ENCODE measurements at regions not wholly inside any gene's neighbourhood (a gene's known extent, or its start where the extent isn't known, plus 50 kb on each side); places are given as distances from the start of the nearest gene placed in this dataset.

GRCh38 chr14:85731186-85731585 is 201.2 kb downstream of the FLRT2 start:
- TF ChIP-seq SP1 (IDR thresholded peaks at IDR 0.05) (no peak), GABPA (IDR thresholded peaks at IDR 0.05 in 1 of 2, conservative IDR thresholded peaks at IDR 0.05 in 1 of 2) (no peak), TAF1 (conservative IDR thresholded peaks at IDR 0.05) (no peak), EGR1 (IDR thresholded peaks at IDR 0.05; ENCODE audit: low read depth in 2 of 2) (no peak), YY1 (IDR thresholded peaks at IDR 0.05) (no peak), CTCF (IDR thresholded peaks at IDR 0.05; ENCODE audit: low read depth, low read length, missing input control) (no peak), REST (IDR thresholded peaks at IDR 0.05) (no peak), HNF4A (conservative IDR thresholded peaks at IDR 0.05) (no peak), JUND (IDR thresholded peaks at IDR 0.05) (no peak)
